Loucy (cell line): ENCODE measurements at regions not wholly inside any gene's neighbourhood (a gene's known extent, or its start where the extent isn't known, plus 50 kb on each side); places are given as distances from the start of the nearest gene placed in this dataset.

Experiments
- CTCF ChIP-seq: fragments of 200-600 bp; sonication (generic); conservative IDR thresholded peaks from 2 replicates; pipeline ENCODE4 v1.5.1; 2014; ENCODE audit warnings: mild to moderate bottlenecking, antibody characterized with exemption, low read length
- EZH2phosphoT487 ChIP-seq: fragments of 200-600 bp; IDR thresholded peaks from 2 replicates; pipeline ENCODE4 v1.6.1; 2018; ENCODE audit warnings: antibody characterized with exemption, mild to moderate bottlenecking, moderate library complexity, borderline replicate concordance

- TF ChIP-seq CTCF (no peak), EZH2phosphoT487 (no peak)
These were observed 402.8 kb upstream of the UBE2E3 start for GRCh38 chr2:180577567-180577966.
